GM18870 (cell line): ENCODE measurements at regions not wholly inside any gene's neighbourhood (a gene's known extent, or its start where the extent isn't known, plus 50 kb on each side); places are given as distances from the start of the nearest gene placed in this dataset.
A peak's percentile ranks its signal among the peaks of the same experiment; 100 is the strongest.
"Not testable (repeated sequence)": the region's sequence is repeated elsewhere in the genome, so short reads cannot be mapped to it uniquely, and the experiment has no call there.

Experiments
- ATAC-seq: cut with Tn5 transposase; IDR thresholded peaks from one replicate; pipeline ENCODE4 v1.9.1; 2021; ENCODE audit warnings: moderate library complexity; ENCODE audit not compliant: unreplicated experiment

GRCh38 chr1:221023482-221023881 lies 144.2 kb downstream of the HLX start:
- no peak for ATAC-seq

- ATAC-seq: no peak
These were observed 146.3 kb downstream of the HLX start for GRCh38 chr1:221025501-221025900.

GRCh38 chr1:221025956-221026355 lies 146.7 kb downstream of the HLX start:
- no peak for ATAC-seq

- ATAC-seq: no peak
These were observed 150.9 kb downstream of the HLX start for GRCh38 chr1:221029981-221030649.

- no peak for ATAC-seq
These were observed 151.7 kb downstream of the HLX start for GRCh38 chr1:221030990-221031389.

GRCh38 chr1:221031458-221032203 lies 152.4 kb downstream of the HLX start:
- ATAC-seq: no peak

- ATAC-seq: no peak
These were observed 153.0 kb downstream of the HLX start for GRCh38 chr1:221032204-221032585.

GRCh38 chr1:221032637-221033280 lies 153.5 kb downstream of the HLX start:
- ATAC-seq: no peak

- no peak for ATAC-seq
These were observed 156.5 kb downstream of the HLX start for GRCh38 chr1:221035662-221036153.

GRCh38 chr1:221039616-221040015 lies 160.4 kb downstream of the HLX start:
- ATAC-seq: no peak

GRCh38 chr1:221040101-221040500 lies 160.9 kb downstream of the HLX start:
- no peak for ATAC-seq

- ATAC-seq: no peak
These were observed 161.5 kb downstream of the HLX start for GRCh38 chr1:221040691-221041285.

GRCh38 chr1:221044538-221044937 lies 165.3 kb downstream of the HLX start:
- no peak for ATAC-seq

GRCh38 chr1:221045151-221045550 lies 165.9 kb downstream of the HLX start:
- ATAC-seq: no peak

- peak; percentile 97 for ATAC-seq
These were observed 166.9 kb downstream of the HLX start for GRCh38 chr1:221045842-221046831.

GRCh38 chr1:221051391-221051790 lies 172.1 kb downstream of the HLX start:
- ATAC-seq: not testable (repeated sequence)

GRCh38 chr1:221053889-221054288 lies 174.6 kb downstream of the HLX start:
- ATAC-seq: no peak

- no peak for ATAC-seq
These were observed 180.3 kb downstream of the HLX start for GRCh38 chr1:221059506-221059905.

- ATAC-seq: no peak
These were observed 184.4 kb downstream of the HLX start for GRCh38 chr1:221063651-221064050.

- ATAC-seq: no peak
These were observed 187.2 kb downstream of the HLX start for GRCh38 chr1:221066351-221067001.
